ENCODE measurements at regions not wholly inside any gene's neighbourhood (a gene's known extent, or its start where the extent isn't known, plus 50 kb on each side); places are given as distances from the start of the nearest gene placed in this dataset.

DNA sequence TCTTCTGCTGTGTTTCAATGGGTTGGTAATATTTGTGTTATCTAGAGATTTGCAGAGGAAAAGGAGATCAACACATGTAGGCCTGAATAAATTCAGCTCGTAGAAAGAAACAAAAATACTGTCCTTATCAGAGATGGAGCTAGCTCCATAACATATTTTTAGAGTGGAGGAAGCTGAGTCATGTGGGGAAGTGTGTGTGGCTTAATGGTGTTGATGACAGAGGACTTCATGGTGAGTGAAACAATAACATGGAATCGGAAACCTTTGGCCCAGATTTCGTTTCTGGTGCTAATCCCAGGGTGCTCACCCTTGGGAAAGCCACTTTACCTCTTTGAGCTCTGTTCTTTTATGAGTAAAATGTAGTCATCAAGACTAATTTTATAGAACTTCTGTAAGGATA, 825.0 kb downstream of the TLR4 start:
- no peak for TF ChIP-seq CTCF (IDR thresholded peaks at IDR 0.05)
- no peak for TF ChIP-seq POLR2A (IDR thresholded peaks at IDR 0.05)
- TF ChIP-seq EP300 (IDR thresholded peaks at IDR 0.05) = no peak
- TF ChIP-seq POLR2AphosphoS5 (IDR thresholded peaks at IDR 0.05) = no peak
